Endothelial cell (in vitro differentiated cells): ENCODE measurements at regions not wholly inside any gene's neighbourhood (a gene's known extent, or its start where the extent isn't known, plus 50 kb on each side); places are given as distances from the start of the nearest gene placed in this dataset.

Experiments
- DNase-seq: peaks from one replicate; pipeline ENCODE4 v3.0.0; 2021; ENCODE audit warnings: low spot score
- H3K27ac Mint-ChIP-seq: one replicate; pipeline ENCODE4 v1.8.0; 2021; ENCODE audit warnings: mixed read lengths, inconsistent platforms; ENCODE audit not compliant: unreplicated experiment
- H3K27me3 Mint-ChIP-seq: one replicate; pipeline ENCODE4 v1.8.0; 2021; ENCODE audit warnings: mild to moderate bottlenecking, moderate library complexity, mixed read lengths, inconsistent platforms; ENCODE audit not compliant: unreplicated experiment
- H3K36me3 Mint-ChIP-seq: one replicate; pipeline ENCODE4 v1.8.0; 2021; ENCODE audit warnings: mild to moderate bottlenecking, low read depth, mixed read lengths, inconsistent platforms; ENCODE audit not compliant: unreplicated experiment
- H3K4me1 Mint-ChIP-seq: one replicate; pipeline ENCODE4 v1.8.0; 2021; ENCODE audit warnings: mild to moderate bottlenecking, mixed read lengths, inconsistent platforms; ENCODE audit not compliant: unreplicated experiment
- H3K4me3 Mint-ChIP-seq: one replicate; pipeline ENCODE4 v1.8.0; 2021; ENCODE audit warnings: mild to moderate bottlenecking, mixed read lengths, inconsistent platforms; ENCODE audit not compliant: unreplicated experiment
- H3K9me3 Mint-ChIP-seq: one replicate; pipeline ENCODE4 v1.8.0; 2021; ENCODE audit warnings: mixed read lengths, inconsistent platforms; ENCODE audit not compliant: unreplicated experiment
- CTCF ChIP-seq: fragments of 200-600 bp; sonication (generic); IDR thresholded peaks from one replicate; pipeline ENCODE4 v1.5.0; 2021; ENCODE audit warnings: antibody characterized with exemption; ENCODE audit not compliant: unreplicated experiment

- Mint-ChIP-seq H3K4me3 (no peak overlapping the region), H3K36me3 (no peaks in the 10 kb centered on the region), H3K27me3 (no peaks in the 10 kb centered on the region), H3K27ac (no peak overlapping the region), H3K4me1 (peaks cover 2% of the 10 kb centered on the region), H3K9me3 (no peaks in the 10 kb centered on the region)
- DNase-seq, result no peak
- no peak for TF ChIP-seq CTCF
Measured at GRCh38 chr11:21814169-21814568, 378.7 kb upstream of the ANO5 start.

- Mint-ChIP-seq H3K4me3 (no peak overlapping the region), H3K27ac (no peak overlapping the region), H3K27me3 (no peaks in the 10 kb centered on the region), H3K9me3 (no peaks in the 10 kb centered on the region), H3K36me3 (no peaks in the 10 kb centered on the region), H3K4me1 (peaks cover 2% of the 10 kb centered on the region)
- TF ChIP-seq CTCF, result no peak
- no peak for DNase-seq
Measured at GRCh38 chr11:21817696-21818095, 375.2 kb upstream of the ANO5 start.

GRCh38 chr11:21820176-21820575, 372.7 kb upstream of the ANO5 start:
- Mint-ChIP-seq H3K4me3 (no peak overlapping the region), H3K27ac (no peak overlapping the region), H3K36me3 (no peaks in the 10 kb centered on the region), H3K4me1 (no peaks in the 10 kb centered on the region), H3K27me3 (no peaks in the 10 kb centered on the region), H3K9me3 (no peaks in the 10 kb centered on the region)
- TF ChIP-seq CTCF, result no peak
- DNase-seq, result no peak

DNA sequence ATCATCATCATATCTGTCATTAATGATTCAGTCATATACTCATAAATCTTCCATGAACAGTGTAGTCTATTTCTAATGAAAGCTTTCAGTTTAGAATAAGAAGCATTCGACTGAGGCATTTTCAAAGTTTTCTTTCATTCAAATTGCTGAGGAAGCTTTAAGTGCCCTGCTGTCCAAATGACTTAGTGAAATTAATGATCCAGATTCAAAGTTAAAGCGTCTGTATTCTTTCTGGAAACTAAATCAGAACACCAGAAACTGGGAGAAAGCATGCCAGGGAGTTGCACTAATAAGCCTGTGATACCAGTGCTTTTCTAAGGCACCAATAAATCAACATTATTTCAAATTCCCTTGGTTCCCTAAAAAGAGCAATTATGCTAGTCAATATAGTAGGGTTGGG, 367.8 kb upstream of the ANO5 start:
- Mint-ChIP-seq H3K27ac (no peak overlapping the region), H3K9me3 (no peaks in the 10 kb centered on the region), H3K4me3 (no peak overlapping the region), H3K27me3 (no peaks in the 10 kb centered on the region), H3K36me3 (no peaks in the 10 kb centered on the region), H3K4me1 (no peaks in the 10 kb centered on the region)
- no peak for DNase-seq
- no peak for TF ChIP-seq CTCF

GRCh38 chr11:21838427-21838826, 354.5 kb upstream of the ANO5 start:
- Mint-ChIP-seq H3K36me3 (no peaks in the 10 kb centered on the region), H3K27me3 (no peaks in the 10 kb centered on the region), H3K27ac (no peak overlapping the region), H3K4me1 (no peaks in the 10 kb centered on the region), H3K4me3 (no peak overlapping the region), H3K9me3 (no peaks in the 10 kb centered on the region)
- DNase-seq, result no peak
- no peak for TF ChIP-seq CTCF
